ENCODE measurements at regions not wholly inside any gene's neighbourhood (a gene's known extent, or its start where the extent isn't known, plus 50 kb on each side); places are given as distances from the start of the nearest gene placed in this dataset.

DNA sequence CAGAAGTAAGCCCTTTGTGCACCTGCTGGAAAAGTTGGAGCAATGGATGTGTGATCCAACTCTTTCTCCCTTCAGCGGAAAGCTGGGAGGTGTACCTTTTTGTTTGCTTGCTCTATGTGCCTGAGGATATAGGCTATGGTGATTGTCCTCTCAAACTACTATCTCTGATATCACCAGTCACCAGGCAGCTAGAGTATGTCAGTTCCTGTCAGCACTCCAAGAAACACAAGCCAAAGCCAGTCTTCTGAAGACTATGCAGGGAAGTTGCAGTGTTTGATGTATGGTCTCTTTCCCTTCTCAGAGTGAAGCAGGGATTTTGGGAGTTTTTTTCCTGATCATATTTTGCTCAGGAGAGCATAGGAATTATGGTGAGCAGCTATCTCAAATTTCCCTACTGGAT lies 146.4 kb downstream of the PTH2R start:
- TF ChIP-seq, protein P1, sequence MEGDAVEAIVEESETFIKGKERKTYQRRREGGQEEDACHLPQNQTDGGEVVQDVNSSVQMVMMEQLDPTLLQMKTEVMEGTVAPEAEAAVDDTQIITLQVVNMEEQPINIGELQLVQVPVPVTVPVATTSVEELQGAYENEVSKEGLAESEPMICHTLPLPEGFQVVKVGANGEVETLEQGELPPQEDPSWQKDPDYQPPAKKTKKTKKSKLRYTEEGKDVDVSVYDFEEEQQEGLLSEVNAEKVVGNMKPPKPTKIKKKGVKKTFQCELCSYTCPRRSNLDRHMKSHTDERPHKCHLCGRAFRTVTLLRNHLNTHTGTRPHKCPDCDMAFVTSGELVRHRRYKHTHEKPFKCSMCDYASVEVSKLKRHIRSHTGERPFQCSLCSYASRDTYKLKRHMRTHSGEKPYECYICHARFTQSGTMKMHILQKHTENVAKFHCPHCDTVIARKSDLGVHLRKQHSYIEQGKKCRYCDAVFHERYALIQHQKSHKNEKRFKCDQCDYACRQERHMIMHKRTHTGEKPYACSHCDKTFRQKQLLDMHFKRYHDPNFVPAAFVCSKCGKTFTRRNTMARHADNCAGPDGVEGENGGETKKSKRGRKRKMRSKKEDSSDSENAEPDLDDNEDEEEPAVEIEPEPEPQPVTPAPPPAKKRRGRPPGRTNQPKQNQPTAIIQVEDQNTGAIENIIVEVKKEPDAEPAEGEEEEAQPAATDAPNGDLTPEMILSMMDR (conservative IDR thresholded peaks at IDR 0.05 in 1 of 2, IDR thresholded peaks at IDR 0.05 in 1 of 2; ENCODE audit: low read depth in 1 of 2, low read length in 2 of 2), result no peak
- TF ChIP-seq EZH2 (IDR thresholded peaks at IDR 0.05; ENCODE audit: low read length, missing control alignments), result no peak
